A673 (cell line): ENCODE measurements at regions not wholly inside any gene's neighbourhood (a gene's known extent, or its start where the extent isn't known, plus 50 kb on each side); places are given as distances from the start of the nearest gene placed in this dataset.

Source experiments
- EZH2 ChIP-seq: fragments of 200-600 bp; sonication (generic); IDR thresholded peaks from 2 replicates; pipeline ENCODE4 v1.6.1; 2017; ENCODE audit warnings: borderline replicate concordance, low read depth, mild to moderate bottlenecking, mixed read lengths, antibody characterized with exemption, low read length; ENCODE audit not compliant: poor library complexity, severe bottlenecking
- TF ChIP-seq, protein P1 (sequence below): fragments of 300-800, 200-600 bp; sonication (generic); conservative IDR thresholded peaks from 2 replicates; pipeline ENCODE4 v1.5.1; 2017; ENCODE audit warnings: low read depth, mild to moderate bottlenecking, antibody characterized with exemption, low read length, moderate library complexity, mixed read lengths

DNA sequence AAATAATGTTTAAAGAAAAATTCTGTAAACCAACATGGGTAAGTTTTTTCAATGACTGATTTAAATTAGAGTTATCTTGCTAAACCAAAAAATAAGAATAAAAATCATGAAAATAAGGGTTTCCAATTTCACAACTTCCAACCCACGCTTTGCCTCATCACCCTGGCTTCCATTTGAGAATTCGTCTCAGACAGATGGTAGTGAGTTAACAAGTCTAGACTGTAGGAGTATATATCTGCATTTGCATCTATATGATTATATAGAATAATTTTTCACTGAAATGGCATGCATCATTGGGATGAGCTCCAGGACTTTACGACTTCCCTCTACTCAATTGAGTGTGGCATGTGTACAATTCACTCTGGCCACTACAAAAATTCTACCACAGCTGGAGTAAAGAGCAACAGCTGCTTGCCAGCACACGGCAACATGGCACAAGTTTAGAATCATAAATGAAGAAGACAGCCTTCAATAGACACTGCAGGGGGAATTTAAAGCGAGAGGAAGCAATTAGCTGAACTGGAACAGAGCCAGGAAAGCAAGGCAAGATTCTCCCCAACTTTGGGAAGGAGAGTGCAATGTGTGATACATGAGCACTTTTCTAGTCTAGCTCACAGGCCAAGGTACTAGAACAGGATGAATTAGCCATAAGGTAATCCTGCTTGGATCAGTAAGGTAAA is 1673.5 kb upstream of the CELF4 start:
- TF ChIP-seq, protein P1, sequence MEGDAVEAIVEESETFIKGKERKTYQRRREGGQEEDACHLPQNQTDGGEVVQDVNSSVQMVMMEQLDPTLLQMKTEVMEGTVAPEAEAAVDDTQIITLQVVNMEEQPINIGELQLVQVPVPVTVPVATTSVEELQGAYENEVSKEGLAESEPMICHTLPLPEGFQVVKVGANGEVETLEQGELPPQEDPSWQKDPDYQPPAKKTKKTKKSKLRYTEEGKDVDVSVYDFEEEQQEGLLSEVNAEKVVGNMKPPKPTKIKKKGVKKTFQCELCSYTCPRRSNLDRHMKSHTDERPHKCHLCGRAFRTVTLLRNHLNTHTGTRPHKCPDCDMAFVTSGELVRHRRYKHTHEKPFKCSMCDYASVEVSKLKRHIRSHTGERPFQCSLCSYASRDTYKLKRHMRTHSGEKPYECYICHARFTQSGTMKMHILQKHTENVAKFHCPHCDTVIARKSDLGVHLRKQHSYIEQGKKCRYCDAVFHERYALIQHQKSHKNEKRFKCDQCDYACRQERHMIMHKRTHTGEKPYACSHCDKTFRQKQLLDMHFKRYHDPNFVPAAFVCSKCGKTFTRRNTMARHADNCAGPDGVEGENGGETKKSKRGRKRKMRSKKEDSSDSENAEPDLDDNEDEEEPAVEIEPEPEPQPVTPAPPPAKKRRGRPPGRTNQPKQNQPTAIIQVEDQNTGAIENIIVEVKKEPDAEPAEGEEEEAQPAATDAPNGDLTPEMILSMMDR = no peak
- no peak for TF ChIP-seq EZH2
